ENCODE measurements at regions not wholly inside any gene's neighbourhood (a gene's known extent, or its start where the extent isn't known, plus 50 kb on each side); places are given as distances from the start of the nearest gene placed in this dataset.
A peak's percentile ranks its signal among the peaks of the same experiment; 100 is the strongest.

DNA sequence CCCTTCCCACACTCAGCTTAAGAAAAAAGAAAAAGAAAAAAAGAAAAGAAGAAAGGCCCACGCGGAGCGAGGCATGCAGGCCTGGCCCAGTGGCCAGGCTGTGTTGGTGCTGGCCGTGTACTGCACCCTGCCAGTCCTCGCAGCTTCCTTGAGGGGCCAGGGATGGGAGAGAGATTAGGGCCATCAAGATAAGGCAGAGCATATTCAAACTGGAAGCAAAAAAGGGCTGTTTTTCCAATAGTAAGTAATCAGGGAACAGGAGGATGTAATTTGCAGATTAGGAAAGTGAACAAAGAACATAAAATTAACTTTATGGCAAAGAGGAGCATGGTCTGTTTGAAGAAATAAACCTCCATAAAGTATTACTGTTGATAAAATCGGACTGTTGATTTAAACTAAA is 319.6 kb upstream of the CLINT1 start:
- no peak for DNase-seq (ENCODE audit: low spot score in 2 of 2)
- H3K27ac ChIP-seq = no peak overlapping the region
- H3K4me3 ChIP-seq = no peak overlapping the region
- no peak for TF ChIP-seq POLR2AphosphoS5 (IDR thresholded peaks at IDR 0.05)
- TF ChIP-seq, protein P1, sequence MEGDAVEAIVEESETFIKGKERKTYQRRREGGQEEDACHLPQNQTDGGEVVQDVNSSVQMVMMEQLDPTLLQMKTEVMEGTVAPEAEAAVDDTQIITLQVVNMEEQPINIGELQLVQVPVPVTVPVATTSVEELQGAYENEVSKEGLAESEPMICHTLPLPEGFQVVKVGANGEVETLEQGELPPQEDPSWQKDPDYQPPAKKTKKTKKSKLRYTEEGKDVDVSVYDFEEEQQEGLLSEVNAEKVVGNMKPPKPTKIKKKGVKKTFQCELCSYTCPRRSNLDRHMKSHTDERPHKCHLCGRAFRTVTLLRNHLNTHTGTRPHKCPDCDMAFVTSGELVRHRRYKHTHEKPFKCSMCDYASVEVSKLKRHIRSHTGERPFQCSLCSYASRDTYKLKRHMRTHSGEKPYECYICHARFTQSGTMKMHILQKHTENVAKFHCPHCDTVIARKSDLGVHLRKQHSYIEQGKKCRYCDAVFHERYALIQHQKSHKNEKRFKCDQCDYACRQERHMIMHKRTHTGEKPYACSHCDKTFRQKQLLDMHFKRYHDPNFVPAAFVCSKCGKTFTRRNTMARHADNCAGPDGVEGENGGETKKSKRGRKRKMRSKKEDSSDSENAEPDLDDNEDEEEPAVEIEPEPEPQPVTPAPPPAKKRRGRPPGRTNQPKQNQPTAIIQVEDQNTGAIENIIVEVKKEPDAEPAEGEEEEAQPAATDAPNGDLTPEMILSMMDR (IDR thresholded peaks at IDR 0.05) = no peak
- no peak for TF ChIP-seq POLR2A (IDR thresholded peaks at IDR 0.05)
- TF ChIP-seq EP300 (IDR thresholded peaks at IDR 0.05) = no peak
- H3K4me1 ChIP-seq = peaks cover 12% of the 10 kb centered on the region
- WGBS = 92% methylated on average over 6 of the region's 6 CpGs
- H3K27me3 ChIP-seq = no peaks in the 10 kb centered on the region
- H3K36me3 ChIP-seq = no peaks in the 10 kb centered on the region
- no peaks in the 10 kb centered on the region for H3K9me3 ChIP-seq

DNA sequence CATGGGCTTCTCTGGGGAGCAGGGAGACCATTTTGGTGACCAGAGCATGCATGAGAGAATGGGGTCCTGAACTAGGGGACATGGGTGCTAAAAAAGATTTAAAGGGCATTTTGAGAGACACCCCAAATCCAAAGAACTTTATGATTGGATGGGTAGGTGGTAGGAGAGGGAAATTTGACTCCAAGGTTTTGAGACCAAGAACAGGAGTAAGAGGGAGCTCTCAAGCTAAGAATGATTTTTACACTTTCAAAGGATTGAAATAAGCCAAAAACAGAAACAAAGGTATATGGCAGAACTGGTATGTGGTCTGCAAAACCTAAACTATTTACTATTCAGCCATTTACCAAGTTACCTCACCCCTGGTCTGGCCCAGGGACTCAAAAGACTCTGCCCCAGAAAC is 318.2 kb upstream of the CLINT1 start:
- H3K36me3 ChIP-seq = no peaks in the 10 kb centered on the region
- peaks cover 12% of the 10 kb centered on the region for H3K4me1 ChIP-seq
- DNase-seq (ENCODE audit: low spot score in 2 of 2) = no peak
- no peak for TF ChIP-seq POLR2A (IDR thresholded peaks at IDR 0.05)
- TF ChIP-seq, protein P1 (IDR thresholded peaks at IDR 0.05) = no peak
- no peak for TF ChIP-seq EP300 (IDR thresholded peaks at IDR 0.05)
- TF ChIP-seq POLR2AphosphoS5 (IDR thresholded peaks at IDR 0.05) = no peak
- no peaks in the 10 kb centered on the region for H3K9me3 ChIP-seq
- no peak overlapping the region for H3K27ac ChIP-seq
- H3K27me3 ChIP-seq = no peaks in the 10 kb centered on the region
- H3K4me3 ChIP-seq = no peak overlapping the region

DNA sequence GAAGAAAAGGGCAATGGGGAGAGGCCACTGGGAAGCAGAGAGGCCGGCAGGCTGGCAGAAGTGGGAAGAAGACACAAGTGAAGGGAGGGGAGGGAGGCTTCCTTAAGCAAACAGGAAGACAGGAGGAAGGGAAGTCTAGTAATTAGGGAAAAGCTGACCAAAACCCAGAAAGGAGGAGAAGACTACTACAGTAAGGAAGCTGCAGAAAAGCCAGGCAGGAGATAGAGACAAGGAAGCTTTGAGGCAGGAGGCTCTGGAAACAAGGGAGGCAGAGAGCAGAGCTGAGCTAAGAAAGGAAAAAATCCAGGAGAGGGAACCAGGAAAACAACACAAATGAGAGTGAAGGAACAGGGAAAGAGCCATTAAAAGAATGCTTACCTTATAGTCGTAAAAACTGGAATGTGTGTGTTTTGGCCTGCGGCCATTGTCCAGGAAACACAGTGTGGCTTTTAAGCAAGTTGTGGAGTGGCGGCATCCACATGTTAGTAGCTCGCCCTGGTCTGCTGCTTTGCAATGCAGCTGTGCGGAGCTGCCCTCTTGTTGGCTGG is 317.1 kb upstream of the CLINT1 start:
- 65% methylated on average over 6 of the region's 6 CpGs for WGBS
- no peak overlapping the region for H3K27ac ChIP-seq
- H3K4me3 ChIP-seq = no peak overlapping the region
- no peaks in the 10 kb centered on the region for H3K9me3 ChIP-seq
- no peak for DNase-seq (ENCODE audit: low spot score in 2 of 2)
- peaks cover 12% of the 10 kb centered on the region for H3K4me1 ChIP-seq
- TF ChIP-seq, protein P1 (IDR thresholded peaks at IDR 0.05) = no peak
- no peak for TF ChIP-seq EP300 (IDR thresholded peaks at IDR 0.05)
- no peaks in the 10 kb centered on the region for H3K36me3 ChIP-seq
- no peaks in the 10 kb centered on the region for H3K27me3 ChIP-seq

DNA sequence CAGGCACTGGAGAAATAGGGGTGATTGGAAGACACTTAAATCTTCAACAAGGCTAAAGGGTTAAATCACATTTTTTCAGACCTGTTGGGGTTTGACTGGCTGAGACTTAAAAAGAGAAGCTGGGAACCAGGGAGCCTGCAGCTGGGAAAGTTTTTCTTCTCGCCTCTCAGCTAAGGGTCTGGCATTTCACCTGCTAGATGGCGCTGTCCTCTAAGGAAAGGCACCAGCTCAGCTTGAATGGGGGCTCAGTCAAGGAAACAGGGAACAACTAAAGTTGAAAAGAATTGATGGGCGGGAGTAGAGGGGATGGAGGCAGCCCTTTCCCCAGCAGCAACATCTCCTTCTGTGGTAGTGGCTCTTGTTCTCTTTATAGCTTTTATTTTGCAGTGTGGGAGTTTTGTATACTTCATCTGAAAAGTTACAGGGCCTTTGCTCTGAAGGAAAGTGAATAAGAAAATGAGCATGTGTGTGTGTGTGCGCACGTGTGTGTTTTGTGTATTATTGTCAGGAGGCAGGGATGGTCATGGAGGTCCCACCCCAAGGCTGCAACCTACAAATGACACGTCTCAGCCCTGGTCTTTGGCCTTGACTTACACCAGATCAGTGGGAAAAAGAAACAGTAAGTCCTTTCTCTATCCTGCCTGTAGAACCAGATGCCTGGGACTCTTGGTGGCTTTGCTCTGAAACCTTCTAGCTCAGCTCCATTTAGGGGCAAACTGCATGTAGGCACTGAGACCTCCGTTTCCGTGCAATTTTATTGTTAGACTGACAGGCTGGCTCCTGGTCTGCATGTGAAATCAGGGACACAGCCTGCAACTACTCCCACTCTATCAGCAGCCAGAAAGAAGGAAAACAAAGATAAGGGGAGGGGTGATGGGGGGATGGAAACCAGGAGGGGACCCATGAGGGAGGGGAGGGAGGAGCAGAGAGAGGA is 316.2 kb upstream of the CLINT1 start:
- no peak overlapping the region for H3K4me3 ChIP-seq
- H3K9me3 ChIP-seq = no peaks in the 10 kb centered on the region
- no peaks in the 10 kb centered on the region for H3K27me3 ChIP-seq
- peaks cover 12% of the 10 kb centered on the region for H3K4me1 ChIP-seq
- 38% methylated on average over 8 of the region's 8 CpGs for WGBS
- no peak overlapping the region for H3K27ac ChIP-seq
- peak in 1 of 2 donors; percentile 73 for DNase-seq (ENCODE audit: low spot score in 2 of 2)
- TF ChIP-seq, protein P1 (IDR thresholded peaks at IDR 0.05) = peak; percentile 37 to 53
- no peak for TF ChIP-seq POLR2A (IDR thresholded peaks at IDR 0.05)
- no peaks in the 10 kb centered on the region for H3K36me3 ChIP-seq

DNA sequence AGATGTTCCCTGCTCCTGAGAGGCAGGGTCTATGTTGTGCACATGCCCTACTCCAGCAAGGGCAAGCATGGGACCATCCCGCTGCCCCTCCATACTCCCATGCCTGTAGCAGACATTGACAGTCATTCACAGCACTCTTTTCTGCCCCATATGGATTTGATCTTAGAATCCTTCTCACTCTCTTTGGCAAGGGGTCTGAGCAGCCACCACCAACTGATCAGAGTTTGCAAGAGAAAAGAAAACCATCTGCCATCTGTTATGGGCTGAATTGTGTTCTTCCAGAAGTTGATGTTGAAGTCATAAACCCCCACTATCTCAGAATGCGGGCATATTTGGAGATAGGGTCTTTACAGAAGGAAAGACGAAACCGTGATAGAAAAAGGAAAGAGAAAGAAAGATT is 315.1 kb upstream of the CLINT1 start:
- TF ChIP-seq POLR2A (IDR thresholded peaks at IDR 0.05) (no peak), POLR2AphosphoS5 (IDR thresholded peaks at IDR 0.05) (no peak), EP300 (IDR thresholded peaks at IDR 0.05) (no peak)
- TF ChIP-seq, protein P1 (IDR thresholded peaks at IDR 0.05) = no peak
- H3K4me1 ChIP-seq = peaks cover 12% of the 10 kb centered on the region

More for the DNA sequence above, 315.1 kb upstream of the CLINT1 start:
- H3K4me3 ChIP-seq = no peak overlapping the region
- H3K27ac ChIP-seq = no peak overlapping the region
- no peaks in the 10 kb centered on the region for H3K27me3 ChIP-seq
- no peaks in the 10 kb centered on the region for H3K36me3 ChIP-seq
- no peaks in the 10 kb centered on the region for H3K9me3 ChIP-seq
- no peak for DNase-seq (ENCODE audit: low spot score in 2 of 2)
- WGBS = 96% methylated on average over 4 of the region's 4 CpGs
